ENCODE measurements at regions not wholly inside any gene's neighbourhood (a gene's known extent, or its start where the extent isn't known, plus 50 kb on each side); places are given as distances from the start of the nearest gene placed in this dataset.

GRCh38 chr9:12253941-12254340 is 439.2 kb upstream of the TYRP1 start:
- intact Hi-C loops (cut with micrococcal nuclease), result no loop called here
- ATAC-seq (no peak), DNase-seq (no peak)
- H3K36me3 ChIP-seq (ENCODE audit: low read depth, low read length), result no peaks in the 10 kb centered on the region
- no peaks in the 10 kb centered on the region for H4K20me1 ChIP-seq (ENCODE audit: low read length)
- no peak overlapping the region for H3K4me2 ChIP-seq (ENCODE audit: low read length)
- no peaks in the 10 kb centered on the region for H3K4me1 ChIP-seq (ENCODE audit: insufficient read depth, low read length)
- no peak overlapping the region for H3K9ac ChIP-seq (ENCODE audit: low read length)
- H3K27ac ChIP-seq (ENCODE audit: low read length), result no peak overlapping the region
- peaks cover 5% of the 10 kb centered on the region; the same call in 1 of the 2 replicates for H3K9me3 ChIP-seq (ENCODE audit: low read length)
- CTCF ChIA-PET, result no interaction called here
- no peak overlapping the region for H3K4me3 ChIP-seq (ENCODE audit: low read length)
- no TSS peak for BruUV-seq (replicated peaks)
- H3K79me2 ChIP-seq (ENCODE audit: low read length), result no peaks in the 10 kb centered on the region
- POLR2A ChIA-PET (ENCODE audit: unreplicated experiment), result no interaction called here
- no peaks in the 10 kb centered on the region for H3F3A ChIP-seq (ENCODE audit: low read length, unreplicated experiment)
- TF ChIP-seq EZH2phosphoT487 (IDR thresholded peaks at IDR 0.05; ENCODE audit: borderline replicate concordance, low read length) (no peak), CTCF (conservative IDR thresholded peaks at IDR 0.05; ENCODE audit: low read depth, low read length) (no peak), EZH2 (IDR thresholded peaks at IDR 0.05; ENCODE audit: low read length, unreplicated experiment) (no peak)
- no peaks in the 10 kb centered on the region for H3K27me3 ChIP-seq (ENCODE audit: low read length)
- no peak overlapping the region for H2AFZ ChIP-seq (ENCODE audit: low read length)
- H3K9me2 ChIP-seq (replicated peaks; ENCODE audit: low read length), result no peaks in the 10 kb centered on the region

- Histone ChIP-seq H3K4me3 (ENCODE audit: low read length) (no peak overlapping the region), H3K9me3 (ENCODE audit: low read length) (no peaks in the 10 kb centered on the region), H3F3A (ENCODE audit: low read length, unreplicated experiment) (no peaks in the 10 kb centered on the region), H3K27ac (ENCODE audit: low read length) (no peak overlapping the region), H2AFZ (ENCODE audit: low read length) (no peak overlapping the region), H3K79me2 (ENCODE audit: low read length) (no peaks in the 10 kb centered on the region), H3K4me2 (ENCODE audit: low read length) (no peak overlapping the region), H3K4me1 (ENCODE audit: insufficient read depth, low read length) (no peaks in the 10 kb centered on the region), H3K36me3 (ENCODE audit: low read depth, low read length) (no peaks in the 10 kb centered on the region), H3K27me3 (ENCODE audit: low read length) (no peaks in the 10 kb centered on the region), H3K9me2 (replicated peaks; ENCODE audit: low read length) (no peaks in the 10 kb centered on the region), H4K20me1 (ENCODE audit: low read length) (no peaks in the 10 kb centered on the region), H3K9ac (ENCODE audit: low read length) (no peak overlapping the region)
- ATAC-seq, result no peak
- intact Hi-C loops (cut with micrococcal nuclease), result no loop called here
- no peak for TF ChIP-seq EZH2 (IDR thresholded peaks at IDR 0.05; ENCODE audit: low read length, unreplicated experiment)
- TF ChIP-seq EZH2phosphoT487 (IDR thresholded peaks at IDR 0.05; ENCODE audit: borderline replicate concordance, low read length), result no peak
- no peak for TF ChIP-seq CTCF (conservative IDR thresholded peaks at IDR 0.05; ENCODE audit: low read depth, low read length)
- CTCF ChIA-PET, result no interaction called here
- POLR2A ChIA-PET (ENCODE audit: unreplicated experiment), result no interaction called here
- no TSS peak for BruUV-seq (replicated peaks)
- no peak for DNase-seq
Measured at GRCh38 chr9:12266758-12267157, 426.4 kb upstream of the TYRP1 start.

GRCh38 chr9:12271421-12271891 is 421.7 kb upstream of the TYRP1 start:
- intact Hi-C loops (cut with micrococcal nuclease), result no loop called here
- H3K27me3 ChIP-seq (ENCODE audit: low read length), result no peaks in the 10 kb centered on the region
- H3K36me3 ChIP-seq (ENCODE audit: low read depth, low read length), result no peaks in the 10 kb centered on the region
- H2AFZ ChIP-seq (ENCODE audit: low read length), result no peak overlapping the region
- H3K4me3 ChIP-seq (ENCODE audit: low read length), result no peak overlapping the region
- ATAC-seq (no peak), DNase-seq (no peak)
- H3K79me2 ChIP-seq (ENCODE audit: low read length), result no peaks in the 10 kb centered on the region
- no peaks in the 10 kb centered on the region for H3K9me3 ChIP-seq (ENCODE audit: low read length)
- no peak for TF ChIP-seq EZH2phosphoT487 (IDR thresholded peaks at IDR 0.05; ENCODE audit: borderline replicate concordance, low read length)
- no peak for TF ChIP-seq EZH2 (IDR thresholded peaks at IDR 0.05; ENCODE audit: low read length, unreplicated experiment)
- TF ChIP-seq CTCF (conservative IDR thresholded peaks at IDR 0.05; ENCODE audit: low read depth, low read length), result no peak
- H4K20me1 ChIP-seq (ENCODE audit: low read length), result no peaks in the 10 kb centered on the region
- no peaks in the 10 kb centered on the region for H3K9me2 ChIP-seq (replicated peaks; ENCODE audit: low read length)
- ChIA-PET POLR2A (ENCODE audit: unreplicated experiment) (no interaction called here), CTCF (no interaction called here)
- H3F3A ChIP-seq (ENCODE audit: low read length, unreplicated experiment), result no peaks in the 10 kb centered on the region
- no peak overlapping the region for H3K27ac ChIP-seq (ENCODE audit: low read length)
- H3K4me1 ChIP-seq (ENCODE audit: insufficient read depth, low read length), result no peaks in the 10 kb centered on the region
- no TSS peak for BruUV-seq (replicated peaks)
- no peak overlapping the region for H3K4me2 ChIP-seq (ENCODE audit: low read length)
- H3K9ac ChIP-seq (ENCODE audit: low read length), result no peak overlapping the region
